Endothelial cell of umbilical vein (primary cell): ENCODE measurements at regions not wholly inside any gene's neighbourhood (a gene's known extent, or its start where the extent isn't known, plus 50 kb on each side); places are given as distances from the start of the nearest gene placed in this dataset.

Experiments
- BruUV-seq: library from RNA; stranded (reverse); fragments of 400-500 nt; replicated peaks from 2 replicates; lab custom pipeline; 2021; lab: Mats Ljungman, UMichigan
- CTCF ChIA-PET: fragments of 300-600, 350-600 bp; sonication (Branson Sonifier 250); formaldehyde crosslinking; loops from one replicate; lab custom pipeline; 2021; ENCODE audit warnings: antibody characterized with exemption, inconsistent platforms; lab: Charles Lee
- POLR2A ChIA-PET: fragments of 300-600, 350-600 bp; sonication (Branson Sonifier 250); formaldehyde crosslinking; loops from one replicate; lab custom pipeline; 2021; ENCODE audit warnings: antibody characterized with exemption, inconsistent platforms; lab: Charles Lee
- DNase-seq: peaks from one replicate; pipeline ENCODE4 v3.0.0-alpha.2; 2011; ENCODE audit warnings: low read depth, low spot score
- FAIRE-seq: peaks from 2 replicates; lab custom pipeline; 2011; peaks lifted over from hg19 to GRCh38; lab: Jason Lieb, UNC
- H2AFZ ChIP-seq: 2 replicates; pipeline ENCODE4 v1.6.0; 2012; ENCODE audit warnings: low read depth, low read length, control low read depth, inconsistent platforms
- H3K27ac ChIP-seq: 2 replicates; pipeline ENCODE4 v1.5.1; 2011; ENCODE audit warnings: low read depth, mild to moderate bottlenecking, control low read depth, low read length, moderate library complexity; ENCODE audit not compliant: insufficient read depth
- H3K27me3 ChIP-seq, 2 experiments: 2 replicates each; pipeline versions ENCODE4 v1.6.0 to v1.6.1; 2011; ENCODE audit warnings: low read length in 2 of 2, mixed read lengths in 1 of 2; ENCODE audit not compliant: control insufficient read depth in 2 of 2, insufficient read depth in 2 of 2
- H3K36me3 ChIP-seq, 2 experiments: 2 replicates in 1 of 2; 3 replicates in 1 of 2; pipeline ENCODE4 v1.5.1; 2011; ENCODE audit warnings: low read length in 2 of 2, mild to moderate bottlenecking in 1 of 2, moderate library complexity in 1 of 2; ENCODE audit not compliant: control insufficient read depth in 2 of 2, insufficient read depth in 2 of 2; ENCODE audit errors: extremely low read depth in 1 of 2
- H3K4me1 ChIP-seq: 3 replicates; pipeline ENCODE4 v1.5.1; 2011; ENCODE audit warnings: mild to moderate bottlenecking, low read length; ENCODE audit not compliant: control insufficient read depth, insufficient read depth; ENCODE audit errors: extremely low read depth
- H3K4me2 ChIP-seq: 2 replicates; pipeline ENCODE4 v1.6.1; 2011; ENCODE audit warnings: low read length, control low read depth, mixed read lengths; ENCODE audit not compliant: insufficient read depth
- H3K4me3 ChIP-seq, 3 experiments: fragments of 200-600 bp in 1 of 3; sonication (generic), shearing (Covaris generic) in 1 of 3; replicated peaks in 1 of 3; 2 replicates each; pipeline ENCODE4 v1.5.1; 2011 to 2016; ENCODE audit warnings: control low read depth in 3 of 3, low read length in 3 of 3, mild to moderate bottlenecking in 2 of 3, inconsistent platforms in 1 of 3, low read depth in 1 of 3, moderate library complexity in 1 of 3; ENCODE audit not compliant: insufficient read depth in 1 of 3
- H3K79me2 ChIP-seq: 2 replicates; pipeline ENCODE4 v1.6.0; 2012; ENCODE audit warnings: low read length, inconsistent platforms; ENCODE audit not compliant: control insufficient read depth, insufficient read depth
- H3K9ac ChIP-seq: replicated peaks from 2 replicates; pipeline ENCODE3; 2011; ENCODE audit warnings: low read length, control low read depth; ENCODE audit not compliant: insufficient read depth; ENCODE audit errors: extremely low read depth
- H3K9me1 ChIP-seq: replicated peaks from 3 replicates; pipeline ENCODE4 v1.6.0; 2011; ENCODE audit warnings: mild to moderate bottlenecking, low read length; ENCODE audit not compliant: control insufficient read depth, insufficient read depth; ENCODE audit errors: extremely low read depth
- H3K9me3 ChIP-seq: replicated peaks from 2 replicates; pipeline ENCODE4 v1.5.1; 2012; ENCODE audit warnings: low read length, inconsistent platforms; ENCODE audit not compliant: control insufficient read depth, insufficient read depth
- H4K20me1 ChIP-seq: replicated peaks from 2 replicates; pipeline ENCODE3; 2011; ENCODE audit warnings: mild to moderate bottlenecking, low read length; ENCODE audit not compliant: control insufficient read depth, insufficient read depth; ENCODE audit errors: extremely low read depth
- EZH2 ChIP-seq: IDR thresholded peaks from 2 replicates; pipeline ENCODE4 v1.6.1; 2012; ENCODE audit warnings: borderline replicate concordance, low read depth, mild to moderate bottlenecking, moderate library complexity, low read length, inconsistent platforms; ENCODE audit not compliant: severe bottlenecking
- FOS ChIP-seq: IDR thresholded peaks from 2 replicates; pipeline ENCODE4 v1.6.1; 2011; ENCODE audit warnings: mild to moderate bottlenecking, low read length, moderate library complexity, borderline replicate concordance; ENCODE audit not compliant: insufficient read depth
- GATA2 ChIP-seq: IDR thresholded peaks from 2 replicates; pipeline ENCODE4 v1.7.0; 2011; ENCODE audit warnings: low read depth, mild to moderate bottlenecking, moderate library complexity, mixed read lengths, low read length; ENCODE audit not compliant: insufficient read length, insufficient read depth
- JUN ChIP-seq: IDR thresholded peaks from 2 replicates; pipeline ENCODE4 v1.6.1; 2011; ENCODE audit warnings: borderline replicate concordance, low read depth; ENCODE audit not compliant: insufficient read length, insufficient read depth
- MYC ChIP-seq: IDR thresholded peaks from one replicate; pipeline ENCODE4 v1.6.1; 2011; ENCODE audit warnings: mild to moderate bottlenecking, low read depth, low read length
- POLR2A ChIP-seq: IDR thresholded peaks from 2 replicates; pipeline ENCODE4 v1.6.1; 2012; ENCODE audit warnings: low read depth, mild to moderate bottlenecking, control low read depth, low read length
- POLR2AphosphoS5 ChIP-seq: IDR thresholded peaks from 2 replicates; pipeline ENCODE4 v1.6.1; 2012; ENCODE audit warnings: low read depth, mild to moderate bottlenecking, control low read depth, low read length, moderate library complexity; ENCODE audit not compliant: insufficient read depth
- dilution Hi-C: fragments of 300-500 bp; cut with MboI; formaldehyde crosslinking; loops from one replicate; pipeline ENCODE4 v1.15.0; 2019; ENCODE audit warnings: low sequenced_read_pairs; ENCODE audit not compliant: extremely low pct_ligation_motif_present
- intact Hi-C: fragments of 100-400 bp; cut with micrococcal nuclease; formaldehyde crosslinking; loops from one replicate; pipeline ENCODE4 v1.10.0; 2022
- TF ChIP-seq, protein P1 (sequence below): IDR thresholded peaks from 2 replicates; pipeline ENCODE4 v1.6.1; 2011; ENCODE audit not compliant: insufficient read depth, insufficient read length
- TF ChIP-seq, protein P2 (sequence below), 2 donors: IDR thresholded peaks; 1 replicate in 1 of 2; 2 replicates in 1 of 2; pipeline ENCODE4 v1.5.1; 2011; ENCODE audit warnings: low read length in 2 of 2, mild to moderate bottlenecking in 2 of 2, moderate library complexity in 2 of 2, control low read depth in 1 of 2, inconsistent platforms in 1 of 2, low read depth in 1 of 2; ENCODE audit not compliant: insufficient read depth in 1 of 2; ENCODE audit errors: extremely low read depth in 1 of 2

DNA sequence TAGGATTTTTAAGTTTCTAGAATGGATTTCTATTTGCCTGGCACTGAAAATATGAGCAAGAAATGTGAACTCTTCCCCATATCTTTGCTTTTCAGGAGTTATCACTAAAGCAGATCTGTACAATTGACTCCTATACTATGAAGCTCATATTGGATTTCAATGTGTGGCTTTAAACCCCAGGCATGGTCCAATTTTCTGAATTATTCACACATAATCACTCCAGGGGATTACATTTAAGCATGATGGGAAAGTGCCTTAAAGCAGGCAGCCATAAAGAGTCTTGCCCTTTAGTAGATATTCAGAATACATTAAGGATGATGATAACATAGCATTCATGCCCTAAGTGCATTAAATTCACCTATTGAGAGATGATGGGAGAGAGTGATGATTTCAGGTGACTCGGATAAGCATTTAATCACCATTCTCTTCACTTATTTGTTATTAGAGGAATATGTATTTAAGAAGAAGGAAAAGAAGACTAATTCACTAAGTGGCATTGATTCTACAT is 331.8 kb upstream of the ROBO1 start:
- TF ChIP-seq MYC, result no peak
- no peak for TF ChIP-seq FOS
- TF ChIP-seq, protein P1, sequence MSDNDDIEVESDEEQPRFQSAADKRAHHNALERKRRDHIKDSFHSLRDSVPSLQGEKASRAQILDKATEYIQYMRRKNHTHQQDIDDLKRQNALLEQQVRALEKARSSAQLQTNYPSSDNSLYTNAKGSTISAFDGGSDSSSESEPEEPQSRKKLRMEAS, result no peak
- TF ChIP-seq GATA2, result no peak
- TF ChIP-seq JUN, result no peak
- TF ChIP-seq, protein P2, sequence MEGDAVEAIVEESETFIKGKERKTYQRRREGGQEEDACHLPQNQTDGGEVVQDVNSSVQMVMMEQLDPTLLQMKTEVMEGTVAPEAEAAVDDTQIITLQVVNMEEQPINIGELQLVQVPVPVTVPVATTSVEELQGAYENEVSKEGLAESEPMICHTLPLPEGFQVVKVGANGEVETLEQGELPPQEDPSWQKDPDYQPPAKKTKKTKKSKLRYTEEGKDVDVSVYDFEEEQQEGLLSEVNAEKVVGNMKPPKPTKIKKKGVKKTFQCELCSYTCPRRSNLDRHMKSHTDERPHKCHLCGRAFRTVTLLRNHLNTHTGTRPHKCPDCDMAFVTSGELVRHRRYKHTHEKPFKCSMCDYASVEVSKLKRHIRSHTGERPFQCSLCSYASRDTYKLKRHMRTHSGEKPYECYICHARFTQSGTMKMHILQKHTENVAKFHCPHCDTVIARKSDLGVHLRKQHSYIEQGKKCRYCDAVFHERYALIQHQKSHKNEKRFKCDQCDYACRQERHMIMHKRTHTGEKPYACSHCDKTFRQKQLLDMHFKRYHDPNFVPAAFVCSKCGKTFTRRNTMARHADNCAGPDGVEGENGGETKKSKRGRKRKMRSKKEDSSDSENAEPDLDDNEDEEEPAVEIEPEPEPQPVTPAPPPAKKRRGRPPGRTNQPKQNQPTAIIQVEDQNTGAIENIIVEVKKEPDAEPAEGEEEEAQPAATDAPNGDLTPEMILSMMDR (IDR thresholded peaks at IDR 0.05; ENCODE audit: extremely low read depth in 1 of 2, insufficient read depth in 1 of 2, low read depth in 1 of 2, low read length in 2 of 2), result no peak
- no peak for TF ChIP-seq POLR2A
- no peak for TF ChIP-seq EZH2
- TF ChIP-seq POLR2AphosphoS5, result no peak
- H3K4me2 ChIP-seq, result no peak overlapping the region
- H4K20me1 ChIP-seq, result no peaks in the 10 kb centered on the region
- intact Hi-C loops (no loop called here), dilution Hi-C loops (no loop called here)
- H3K27ac ChIP-seq, result no peak overlapping the region
- no peak for DNase-seq
- no TSS peak for BruUV-seq
- no peaks in the 10 kb centered on the region for H3K36me3 ChIP-seq
- FAIRE-seq, result no peak
- no peaks in the 10 kb centered on the region for H3K9me1 ChIP-seq
- H3K27me3 ChIP-seq, result no peaks in the 10 kb centered on the region
- CTCF ChIA-PET, result interaction anchor here (2.7 kb wide), 1 partner anchor 14 kb away, joined by 7 read pairs; no protein-coding TSS in a partner anchor
- H3K4me3 ChIP-seq, result no peak overlapping the region
- H3K9me3 ChIP-seq, result no peaks in the 10 kb centered on the region
- H3K9ac ChIP-seq, result no peak overlapping the region
- POLR2A ChIA-PET, result no interaction called here
- H3K4me1 ChIP-seq, result no peaks in the 10 kb centered on the region
- no peaks in the 10 kb centered on the region for H3K79me2 ChIP-seq
- H2AFZ ChIP-seq, result no peak overlapping the region
